ENCODE measurements at regions not wholly inside any gene's neighbourhood (a gene's known extent, or its start where the extent isn't known, plus 50 kb on each side); places are given as distances from the start of the nearest gene placed in this dataset.

GRCh38 chr13:73767747-73768315, 366.4 kb downstream of the KLF12 start:
- TF ChIP-seq CTCF (conservative IDR thresholded peaks at IDR 0.05; ENCODE audit: low read length), result peak; percentile 79
- no peak for TF ChIP-seq EZH2phosphoT487 (IDR thresholded peaks at IDR 0.05; ENCODE audit: borderline replicate concordance, low read depth, low read length)
